Activated naive CD4-positive, alpha-beta T cell (primary cell): ENCODE measurements at regions not wholly inside any gene's neighbourhood (a gene's known extent, or its start where the extent isn't known, plus 50 kb on each side); places are given as distances from the start of the nearest gene placed in this dataset.
"Not testable (repeated sequence)": the region's sequence is repeated elsewhere in the genome, so short reads cannot be mapped to it uniquely, and the experiment has no call there.

Experiments
- DNase-seq, 4 experiments: peaks; one replicate each; lab custom pipeline; 2025; lab: John Stamatoyannopoulos, UW

GRCh38 chr5:127216143-127216542 lies 74.5 kb upstream of the MEGF10 start:
- no peak for DNase-seq

DNA sequence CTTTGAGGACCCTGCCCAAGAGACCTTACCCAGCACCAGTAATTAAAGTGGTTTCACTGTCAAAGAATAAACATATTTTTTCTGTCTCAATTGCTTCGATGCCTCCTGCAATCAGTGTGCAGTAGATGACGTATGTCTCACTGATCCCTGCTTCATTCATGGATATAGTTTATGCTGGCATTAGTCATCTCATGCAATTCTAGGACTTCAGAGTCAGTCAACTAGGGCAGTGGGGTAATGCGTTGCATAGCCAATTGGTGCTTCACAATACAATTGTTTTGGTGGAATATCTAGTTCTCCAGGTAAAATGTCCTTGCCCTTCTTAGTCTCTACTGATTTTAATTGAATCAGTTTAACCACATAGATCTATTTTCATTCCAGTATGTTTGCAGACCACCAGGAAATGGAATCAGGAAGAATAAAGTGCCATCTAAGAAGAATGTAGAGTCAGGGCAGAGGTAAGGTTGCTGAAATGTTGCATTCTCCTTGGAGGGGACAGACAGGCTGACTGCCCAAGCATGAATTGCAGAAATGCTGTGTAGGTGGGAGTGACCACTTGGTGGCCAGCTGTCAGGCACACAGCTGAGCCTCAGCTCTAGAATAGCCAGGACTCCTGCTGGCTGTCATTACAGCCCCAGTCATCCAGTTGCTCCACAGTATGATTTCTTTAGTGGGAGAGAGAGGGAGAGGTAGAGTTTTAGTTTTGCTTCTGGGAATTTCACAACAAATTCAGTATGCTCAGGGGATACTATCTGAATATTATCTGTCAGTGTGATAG lies 73.5 kb upstream of the MEGF10 start:
- no peak for DNase-seq

GRCh38 chr5:127221936-127222335 lies 68.7 kb upstream of the MEGF10 start:
- DNase-seq = not testable (repeated sequence)

- DNase-seq = not testable (repeated sequence)
Measured at GRCh38 chr5:127222571-127223156, 67.9 kb upstream of the MEGF10 start.

DNA sequence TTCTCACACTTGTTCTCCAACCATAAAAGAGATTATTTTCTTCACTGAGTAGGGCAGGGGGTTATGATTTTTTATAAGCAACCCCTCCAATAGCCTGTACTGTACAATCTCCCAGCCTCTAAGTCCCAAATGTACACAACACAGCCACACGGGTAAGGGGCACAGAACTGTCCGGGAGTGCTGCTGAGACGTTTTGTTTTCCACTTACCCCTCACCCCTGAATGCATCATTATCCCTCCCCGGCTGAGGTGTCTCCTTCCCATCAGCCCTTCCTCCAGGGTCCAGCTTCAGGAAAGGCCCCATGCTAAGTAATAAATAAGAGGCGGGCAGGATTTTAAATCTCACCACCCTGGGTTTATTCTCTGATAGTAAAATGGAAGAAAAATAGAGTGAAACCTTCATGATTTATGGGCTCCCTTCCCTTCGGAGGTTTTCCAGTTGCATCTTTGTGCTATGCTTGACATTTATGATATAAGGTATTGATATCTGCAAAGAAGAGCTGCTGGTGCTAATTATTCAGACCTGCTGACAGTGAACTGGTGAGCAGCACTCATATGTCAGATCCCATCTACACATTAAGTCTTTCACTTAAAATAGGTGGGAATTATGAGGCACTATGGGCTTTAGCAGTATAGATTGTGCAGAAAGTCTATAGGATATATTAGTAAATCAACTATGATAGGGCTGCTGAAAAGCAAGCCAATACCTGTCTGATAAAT lies 67.2 kb upstream of the MEGF10 start:
- DNase-seq = no peak

- no peak for DNase-seq
Measured at GRCh38 chr5:127227881-127228280, 62.7 kb upstream of the MEGF10 start.

- no peak for DNase-seq
Measured at GRCh38 chr5:127228540-127229184, 61.9 kb upstream of the MEGF10 start.

DNA sequence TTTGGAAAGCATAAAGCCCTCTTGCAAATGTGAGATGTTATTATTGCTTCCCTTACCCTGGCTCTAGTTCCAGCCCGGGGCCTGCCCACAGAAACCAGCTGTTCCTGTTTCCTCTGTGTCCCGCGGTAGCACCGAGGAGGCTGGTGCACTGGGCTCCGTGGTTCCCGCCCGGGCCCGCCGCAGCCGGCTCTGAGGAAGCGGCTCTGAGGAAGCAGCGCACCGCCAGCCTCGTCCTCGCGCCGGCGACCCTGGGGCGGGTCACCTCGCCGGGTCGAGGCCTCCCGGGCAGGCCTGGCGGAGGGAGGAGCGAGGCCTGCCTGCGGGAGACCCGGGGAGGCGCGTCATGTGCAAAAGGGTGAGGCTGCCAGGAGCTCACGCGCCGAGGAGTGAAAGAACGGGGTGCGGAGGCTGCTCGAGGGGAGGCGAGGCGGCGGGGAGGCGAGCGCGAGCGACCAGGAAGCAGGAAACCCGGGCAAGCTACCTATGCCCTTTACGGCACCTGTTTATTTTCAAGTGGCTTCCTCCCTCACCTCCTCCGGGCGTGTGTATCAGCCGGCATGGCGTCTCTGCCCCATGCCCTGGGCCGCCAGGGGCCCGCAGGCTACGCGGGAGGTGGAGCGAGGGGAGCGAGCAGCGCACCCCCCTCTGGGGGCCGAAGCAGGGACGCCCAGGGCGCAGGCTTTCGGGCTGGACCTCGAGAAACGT lies 61.3 kb upstream of the MEGF10 start:
- DNase-seq = peak; percentile 2 to 60 (median 34)

GRCh38 chr5:127231118-127231517 lies 59.5 kb upstream of the MEGF10 start:
- no peak for DNase-seq

GRCh38 chr5:127233590-127233989 lies 57.0 kb upstream of the MEGF10 start:
- no peak for DNase-seq

DNA sequence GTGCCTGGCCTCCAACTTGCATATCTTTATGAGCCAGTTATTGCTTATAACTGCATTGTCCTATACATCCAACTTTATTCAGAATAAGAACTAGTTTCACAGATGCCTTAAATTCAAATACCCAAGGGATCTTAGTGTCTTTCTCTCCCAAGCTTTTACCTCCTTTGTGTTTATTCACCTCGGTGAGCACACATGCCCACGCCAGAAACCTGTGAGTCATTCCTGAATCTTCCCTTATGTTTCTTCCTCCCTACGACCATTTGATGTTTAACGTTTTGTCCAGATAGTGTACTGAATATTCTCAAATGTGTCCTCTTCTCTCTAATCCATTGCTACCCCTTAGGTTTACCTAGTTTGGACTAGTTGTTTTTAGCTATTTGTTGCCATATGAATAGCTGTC lies 55.5 kb upstream of the MEGF10 start:
- no peak for DNase-seq

DNA sequence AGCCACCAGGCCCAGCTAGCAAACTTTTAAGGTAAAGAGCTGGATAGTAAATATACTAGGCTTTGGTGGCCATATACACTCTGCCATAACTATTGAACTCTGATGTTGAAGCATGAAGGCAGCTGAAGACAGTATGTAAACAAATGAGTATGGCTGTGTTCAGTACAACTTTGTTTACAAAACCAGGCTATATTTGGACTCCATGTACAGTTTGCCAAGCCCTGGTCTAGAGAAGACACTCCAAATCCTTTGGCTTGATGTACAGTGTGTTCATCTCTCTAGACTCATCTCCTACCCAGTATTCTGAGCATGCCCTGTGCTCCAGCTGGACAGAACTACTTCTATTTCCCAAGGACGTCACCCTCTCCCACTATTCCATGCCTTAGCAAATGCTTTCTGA lies 54.3 kb upstream of the MEGF10 start:
- no peak for DNase-seq
